ENCODE measurements at regions not wholly inside any gene's neighbourhood (a gene's known extent, or its start where the extent isn't known, plus 50 kb on each side); places are given as distances from the start of the nearest gene placed in this dataset.

GRCh38 chr2:144579556-144579955 is 59.6 kb upstream of the ZEB2 start:
- Histone ChIP-seq H3K27ac (ENCODE audit: low read depth, low read length) (no peak overlapping the region), H3K9ac (ENCODE audit: low read length) (no peak overlapping the region), H3K4me3 (ENCODE audit: low read length) (no peak overlapping the region), H3K4me1 (ENCODE audit: control insufficient read depth, insufficient read depth, low read length) (no peaks in the 10 kb centered on the region), H3K36me3 (ENCODE audit: control insufficient read depth, insufficient read depth, low read length) (no peaks in the 10 kb centered on the region), H3K27me3 (ENCODE audit: control insufficient read depth, insufficient read depth, low read length) (no peaks in the 10 kb centered on the region)

GRCh38 chr2:144578099-144578498 is 58.2 kb upstream of the ZEB2 start:
- Histone ChIP-seq H3K27ac (ENCODE audit: low read depth, low read length) (no peak overlapping the region), H3K4me3 (ENCODE audit: low read length) (no peak overlapping the region), H3K4me1 (ENCODE audit: control insufficient read depth, insufficient read depth, low read length) (no peaks in the 10 kb centered on the region), H3K9ac (ENCODE audit: low read length) (no peak overlapping the region), H3K27me3 (ENCODE audit: control insufficient read depth, insufficient read depth, low read length) (no peaks in the 10 kb centered on the region), H3K36me3 (ENCODE audit: control insufficient read depth, insufficient read depth, low read length) (no peaks in the 10 kb centered on the region)

GRCh38 chr2:144572977-144573376 is 53.1 kb upstream of the ZEB2 start:
- Histone ChIP-seq H3K9ac (ENCODE audit: low read length) (no peak overlapping the region), H3K36me3 (ENCODE audit: control insufficient read depth, insufficient read depth, low read length) (no peaks in the 10 kb centered on the region), H3K4me3 (ENCODE audit: low read length) (no peak overlapping the region), H3K27me3 (ENCODE audit: control insufficient read depth, insufficient read depth, low read length) (no peaks in the 10 kb centered on the region), H3K27ac (ENCODE audit: low read depth, low read length) (no peak overlapping the region), H3K4me1 (ENCODE audit: control insufficient read depth, insufficient read depth, low read length) (no peaks in the 10 kb centered on the region)

- H3K27ac ChIP-seq (ENCODE audit: low read depth, low read length), result no peak overlapping the region
- H3K9ac ChIP-seq (ENCODE audit: low read length), result no peak overlapping the region
- H3K36me3 ChIP-seq (ENCODE audit: control insufficient read depth, insufficient read depth, low read length), result no peaks in the 10 kb centered on the region
- no peaks in the 10 kb centered on the region for H3K4me1 ChIP-seq (ENCODE audit: control insufficient read depth, insufficient read depth, low read length)
- H3K27me3 ChIP-seq (ENCODE audit: control insufficient read depth, insufficient read depth, low read length), result no peaks in the 10 kb centered on the region
- no peak overlapping the region for H3K4me3 ChIP-seq (ENCODE audit: low read length)
These were observed 51.9 kb upstream of the ZEB2 start for GRCh38 chr2:144571770-144572169.

GRCh38 chr2:144570566-144570965 is 50.6 kb upstream of the ZEB2 start:
- Histone ChIP-seq H3K4me1 (ENCODE audit: control insufficient read depth, insufficient read depth, low read length) (no peaks in the 10 kb centered on the region), H3K36me3 (ENCODE audit: control insufficient read depth, insufficient read depth, low read length) (no peaks in the 10 kb centered on the region), H3K4me3 (ENCODE audit: low read length) (no peak overlapping the region), H3K27ac (ENCODE audit: low read depth, low read length) (no peak overlapping the region), H3K9ac (ENCODE audit: low read length) (no peak overlapping the region), H3K27me3 (ENCODE audit: control insufficient read depth, insufficient read depth, low read length) (no peaks in the 10 kb centered on the region)

Measured in rectal smooth muscle tissue (tissue), 1 donor.